CD14-positive monocyte (primary cell): ENCODE measurements at regions not wholly inside any gene's neighbourhood (a gene's known extent, or its start where the extent isn't known, plus 50 kb on each side); places are given as distances from the start of the nearest gene placed in this dataset.

Source experiments
- DNase-seq, 3 donors: peaks; one replicate each; pipeline ENCODE4 v3.0.0-alpha.2; 2011 to 2022
- H2AFZ ChIP-seq: 2 replicates; pipeline ENCODE4 v1.6.0; 2012; ENCODE audit warnings: mild to moderate bottlenecking, low read depth, low read length, inconsistent platforms; ENCODE audit not compliant: insufficient read depth, poor library complexity, severe bottlenecking
- H3K27ac ChIP-seq, 2 donors: 1 replicate in 1 of 2; 2 replicates in 1 of 2; pipeline ENCODE4 v1.5.1; 2012 to 2013; ENCODE audit warnings: low read length in 2 of 2, control low read depth in 1 of 2, inconsistent platforms in 1 of 2, low read depth in 1 of 2, mild to moderate bottlenecking in 1 of 2
- H3K27me3 ChIP-seq, 2 donors: one replicate each; pipeline versions ENCODE4 v1.6.0 to v1.6.1; 2011 to 2013; ENCODE audit warnings: low read length in 2 of 2; ENCODE audit not compliant: control insufficient read depth in 2 of 2, insufficient read depth in 2 of 2
- H3K36me3 ChIP-seq, 2 donors: replicated peaks in 1 of 2; 1 replicate in 1 of 2; 2 replicates in 1 of 2; pipeline versions ENCODE4 v1.5.1 to v1.6.1; 2012 to 2013; ENCODE audit warnings: low read length in 2 of 2, control low read depth in 1 of 2, inconsistent platforms in 1 of 2, mild to moderate bottlenecking in 1 of 2; ENCODE audit not compliant: insufficient read depth in 2 of 2, control insufficient read depth in 1 of 2
- H3K4me1 ChIP-seq, 2 donors: 1 replicate in 1 of 2; 2 replicates in 1 of 2; pipeline versions ENCODE4 v1.5.1 to v1.6.1; 2012 to 2013; ENCODE audit warnings: low read length in 2 of 2, control low read depth in 1 of 2, inconsistent platforms in 1 of 2, mild to moderate bottlenecking in 1 of 2, moderate library complexity in 1 of 2; ENCODE audit not compliant: insufficient read depth in 2 of 2, control insufficient read depth in 1 of 2
- H3K4me2 ChIP-seq: replicated peaks from 2 replicates; pipeline ENCODE3; 2012; ENCODE audit warnings: low read length, moderate library complexity, mild to moderate bottlenecking; ENCODE audit not compliant: poor library complexity, severe bottlenecking; ENCODE audit errors: extremely low read depth
- H3K4me3 ChIP-seq, 3 experiments: fragments of 200-600 bp in 1 of 3; sonication (generic) in 1 of 3; replicated peaks in 1 of 3; 1 replicate in 2 of 3; 2 replicates in 1 of 3; pipeline ENCODE4 v1.5.1; 2011 to 2013; ENCODE audit warnings: low read length in 3 of 3, mild to moderate bottlenecking in 3 of 3, control low read depth in 2 of 3, low read depth in 2 of 3, inconsistent platforms in 1 of 3, moderate library complexity in 1 of 3
- H3K79me2 ChIP-seq: 2 replicates; pipeline ENCODE4 v1.6.0; 2012; ENCODE audit warnings: mild to moderate bottlenecking, control low read depth, inconsistent platforms, low read length, moderate library complexity; ENCODE audit not compliant: insufficient read depth
- H3K9ac ChIP-seq: 2 replicates; pipeline ENCODE4 v1.6.0; 2017; ENCODE audit warnings: low read length, mild to moderate bottlenecking; ENCODE audit not compliant: insufficient read depth, poor library complexity, severe bottlenecking
- H3K9me3 ChIP-seq, 2 donors: replicated peaks in 1 of 2; 1 replicate in 1 of 2; 2 replicates in 1 of 2; pipeline versions ENCODE4 v1.5.1 to v1.6.1; 2012 to 2013; ENCODE audit warnings: low read length in 2 of 2, control low read depth in 1 of 2; ENCODE audit not compliant: control insufficient read depth in 1 of 2, insufficient read depth in 1 of 2
- H4K20me1 ChIP-seq: 2 replicates; pipeline ENCODE4 v1.6.0; 2012; ENCODE audit warnings: mild to moderate bottlenecking, low read length, control low read depth, moderate library complexity; ENCODE audit not compliant: insufficient read depth
- H3K27ac Mint-ChIP-seq, 7 donors: one replicate each; pipeline ENCODE4 v1.8.0; 2020; ENCODE audit warnings: mild to moderate bottlenecking in 7 of 7, mixed read lengths in 7 of 7, moderate library complexity in 6 of 7, inconsistent platforms in 2 of 7
- H3K27me3 Mint-ChIP-seq, 3 donors: one replicate each; pipeline ENCODE4 v1.8.0; 2021 to 2022; ENCODE audit warnings: low read depth in 3 of 3, mild to moderate bottlenecking in 3 of 3, mixed read lengths in 3 of 3, moderate library complexity in 3 of 3, inconsistent platforms in 1 of 3
- H3K36me3 Mint-ChIP-seq, 2 donors: one replicate each; pipeline ENCODE4 v1.8.0; 2020; ENCODE audit warnings: mixed read lengths in 2 of 2, inconsistent platforms in 1 of 2, mild to moderate bottlenecking in 1 of 2
- H3K4me1 Mint-ChIP-seq: one replicate; pipeline ENCODE4 v1.8.0; 2020; ENCODE audit warnings: mild to moderate bottlenecking, mixed read lengths
- H3K4me3 Mint-ChIP-seq, 2 donors: one replicate each; pipeline ENCODE4 v1.8.0; 2020; ENCODE audit warnings: mild to moderate bottlenecking in 2 of 2, mixed read lengths in 2 of 2, moderate library complexity in 1 of 2
- H3K9me3 Mint-ChIP-seq, 7 donors: one replicate each; pipeline ENCODE4 v1.8.0; 2020 to 2022; ENCODE audit warnings: mixed read lengths in 7 of 7, mild to moderate bottlenecking in 6 of 7, moderate library complexity in 6 of 7, inconsistent platforms in 2 of 7
- CTCF ChIP-seq: fragments of 200-600 bp; IDR thresholded peaks from one replicate; pipeline ENCODE4 v1.8.0; 2022; ENCODE audit warnings: antibody characterized with exemption, mild to moderate bottlenecking
- WGBS: methylation state at CpG from one replicate; pipeline ENCODE4 v1.1.5; 2013; ENCODE audit warnings: missing lambda C conversion rate; ENCODE audit not compliant: insufficient coverage; 5-methylcytosine and 5-hydroxymethylcytosine counted together
- intact Hi-C, 2 donors: fragments of 100-400 bp; cut with micrococcal nuclease; formaldehyde crosslinking; loops; one replicate each; pipeline versions ENCODE4 v1.15.0 to v1.15.1; 2023

DNA sequence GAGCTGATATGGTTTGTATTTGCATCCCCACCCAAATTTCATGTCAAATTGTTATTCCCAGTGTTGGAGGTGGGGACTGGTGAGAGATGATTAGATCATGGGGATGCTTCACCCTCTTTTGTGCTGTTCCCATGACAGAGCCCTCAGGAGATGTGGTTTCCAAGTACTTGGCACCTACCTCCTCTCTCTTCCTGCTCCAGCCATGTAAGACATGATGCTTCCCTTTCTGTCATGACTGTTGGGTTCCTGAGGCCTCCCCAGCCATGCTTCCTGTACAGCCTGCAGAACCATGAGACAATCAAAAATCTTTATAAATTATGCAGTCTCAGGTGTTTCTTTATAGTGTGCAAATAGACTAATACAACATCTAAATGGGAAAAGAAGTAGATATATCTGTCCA lies 754.5 kb downstream of the TMEM121 start:
- H3K27ac Mint-ChIP-seq, result no peak overlapping the region
- TF ChIP-seq CTCF, result no peak

DNA sequence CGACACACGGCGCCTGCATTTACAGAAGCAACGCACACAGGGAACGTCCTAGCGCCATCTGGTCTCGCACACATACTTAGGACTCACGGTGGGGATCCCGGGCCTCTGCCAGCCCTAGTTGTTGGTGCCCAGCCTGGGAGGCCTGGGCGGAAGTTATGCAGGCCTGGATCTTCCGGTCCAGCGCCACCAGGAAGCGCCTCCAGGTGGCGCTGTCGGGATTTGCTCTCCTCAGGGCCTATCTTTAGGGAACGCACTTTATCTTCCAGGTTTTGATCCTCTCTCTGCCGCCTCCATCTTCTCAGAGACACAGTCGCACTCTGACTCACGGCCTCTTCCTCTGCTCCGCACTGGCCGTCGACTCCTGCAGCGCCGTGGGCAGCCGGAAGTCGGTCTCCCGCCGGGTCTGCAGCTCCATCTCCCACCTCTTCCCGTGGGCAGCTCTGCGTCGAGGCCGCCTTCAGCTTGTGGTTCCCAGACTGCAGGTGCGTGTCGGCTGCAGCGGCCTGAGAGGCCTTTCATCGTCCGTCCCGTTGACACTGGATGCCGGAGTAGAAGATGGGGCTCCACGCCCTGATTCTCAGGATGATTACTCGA lies 760.4 kb downstream of the TMEM121 start:
- 91% methylated on average over 39 of the region's 41 CpGs for WGBS
- no peak for DNase-seq
- Histone ChIP-seq H3K27me3 (no peaks in the 10 kb centered on the region), H3K9me3 (peaks cover 0 to 5% of the 10 kb centered on the region in 2 donors), H3K27ac (no peak overlapping the region), H3K36me3 (no peaks in the 10 kb centered on the region), H3K4me3 (no peak overlapping the region), H3K4me2 (no peak overlapping the region), H3K79me2 (no peaks in the 10 kb centered on the region), H3K9ac (no peak overlapping the region), H3K4me1 (no peaks in the 10 kb centered on the region), H4K20me1 (no peaks in the 10 kb centered on the region), H2AFZ (no peak overlapping the region)
- no peaks in the 10 kb centered on the region for H3K36me3 Mint-ChIP-seq
- H3K4me1 Mint-ChIP-seq, result no peaks in the 10 kb centered on the region
- peaks cover 0 to 7% (median 3%) of the 10 kb centered on the region in 7 donors for H3K9me3 Mint-ChIP-seq
- H3K4me3 Mint-ChIP-seq, result no peak overlapping the region
- H3K27me3 Mint-ChIP-seq, result peaks cover 1 to 2% (median 1%) of the 10 kb centered on the region in 3 donors
- TF ChIP-seq CTCF, result peak; percentile 48
- H3K27ac Mint-ChIP-seq, result no peak overlapping the region
- intact Hi-C loops, result no loop called here

More for the DNA sequence above, 754.5 kb downstream of the TMEM121 start:
- Histone ChIP-seq H4K20me1 (no peaks in the 10 kb centered on the region), H3K79me2 (no peaks in the 10 kb centered on the region), H3K36me3 (no peaks in the 10 kb centered on the region), H3K27ac (no peak overlapping the region), H3K4me3 (no peak overlapping the region), H3K9ac (no peak overlapping the region), H3K4me1 (no peaks in the 10 kb centered on the region), H2AFZ (no peak overlapping the region), H3K4me2 (no peak overlapping the region), H3K27me3 (no peaks in the 10 kb centered on the region), H3K9me3 (no peaks in the 10 kb centered on the region)
- H3K4me3 Mint-ChIP-seq, result no peak overlapping the region
- intact Hi-C loops, result no loop called here
- H3K4me1 Mint-ChIP-seq, result no peaks in the 10 kb centered on the region
- peaks cover 0 to 2% (median 0%) of the 10 kb centered on the region in 7 donors for H3K9me3 Mint-ChIP-seq
- no peak for DNase-seq
- no peaks in the 10 kb centered on the region for H3K36me3 Mint-ChIP-seq
- peaks cover 1 to 3% (median 1%) of the 10 kb centered on the region in 3 donors for H3K27me3 Mint-ChIP-seq
